Loucy (cell line): ENCODE measurements at regions not wholly inside any gene's neighbourhood (a gene's known extent, or its start where the extent isn't known, plus 50 kb on each side); places are given as distances from the start of the nearest gene placed in this dataset.

ENCODE experiments used
- H2AFZ ChIP-seq: fragments of 200-600 bp; sonication (generic); 2 replicates; pipeline ENCODE4 v1.6.0; 2016; ENCODE audit warnings: antibody characterized with exemption, mild to moderate bottlenecking, low read length, moderate library complexity
- H3F3A ChIP-seq: fragments of 200-600 bp; 2 replicates; pipeline ENCODE4 v1.6.0; 2016; ENCODE audit warnings: antibody characterized with exemption, low read depth, mild to moderate bottlenecking
- H3K27me3 ChIP-seq: fragments of 200-600 bp; sonication (generic); 2 replicates; pipeline ENCODE4 v1.6.1; 2014; ENCODE audit warnings: low read length, mild to moderate bottlenecking; ENCODE audit not compliant: insufficient read depth, poor library complexity, severe bottlenecking
- H3K36me3 ChIP-seq: fragments of 200-600 bp; sonication (generic); 2 replicates; pipeline ENCODE4 v1.6.1; 2016; ENCODE audit warnings: low read length; ENCODE audit not compliant: insufficient read depth
- H3K4me1 ChIP-seq: fragments of 200-600 bp; sonication (generic); 2 replicates; pipeline ENCODE4 v1.5.1; 2014; ENCODE audit warnings: low read length, mild to moderate bottlenecking; ENCODE audit not compliant: insufficient read depth, poor library complexity, severe bottlenecking
- H3K4me2 ChIP-seq: fragments of 200-600 bp; sonication (generic); 2 replicates; pipeline ENCODE4 v1.6.0; 2014; ENCODE audit warnings: antibody characterized with exemption, low read length, low read depth, mild to moderate bottlenecking; ENCODE audit not compliant: poor library complexity, severe bottlenecking
- H3K4me3 ChIP-seq: fragments of 200-600 bp; sonication (generic); 2 replicates; pipeline ENCODE4 v1.5.1; 2014; ENCODE audit warnings: low read length, mild to moderate bottlenecking, mixed read lengths; ENCODE audit not compliant: poor library complexity, severe bottlenecking
- H3K79me2 ChIP-seq: fragments of 200-600 bp; sonication (generic); 2 replicates; pipeline ENCODE4 v1.6.1; 2014; ENCODE audit warnings: low read length; ENCODE audit not compliant: insufficient read depth
- H3K9ac ChIP-seq: fragments of 200-600 bp; sonication (generic); 2 replicates; pipeline ENCODE4 v1.6.0; 2014; ENCODE audit warnings: mild to moderate bottlenecking, low read depth, low read length, moderate library complexity; ENCODE audit not compliant: poor library complexity, severe bottlenecking
- H3K9me2 ChIP-seq: fragments of 200-600 bp; sonication (generic); replicated peaks from 2 replicates; pipeline ENCODE4 v1.6.1; 2016; ENCODE audit warnings: low read depth, low read length, mixed read lengths
- H3K9me3 ChIP-seq: fragments of 200-600 bp; sonication (generic); 2 replicates; pipeline ENCODE4 v1.6.1; 2014; ENCODE audit warnings: mild to moderate bottlenecking, antibody characterized with exemption, low read length, low read depth; ENCODE audit not compliant: insufficient read depth
- H4K20me1 ChIP-seq: fragments of 200-600 bp; sonication (generic); 2 replicates; pipeline ENCODE4 v1.6.0; 2014; ENCODE audit warnings: antibody characterized with exemption, low read length, mild to moderate bottlenecking; ENCODE audit not compliant: insufficient read depth, poor library complexity, severe bottlenecking
- EZH2phosphoT487 ChIP-seq: fragments of 200-600 bp; IDR thresholded peaks from 2 replicates; pipeline ENCODE4 v1.6.1; 2018; ENCODE audit warnings: antibody characterized with exemption, mild to moderate bottlenecking, moderate library complexity, borderline replicate concordance
- TF ChIP-seq, protein P1 (sequence below): fragments of 200-600 bp; sonication (generic); conservative IDR thresholded peaks from 2 replicates; pipeline ENCODE4 v1.5.1; 2014; ENCODE audit warnings: mild to moderate bottlenecking, antibody characterized with exemption, low read length

DNA sequence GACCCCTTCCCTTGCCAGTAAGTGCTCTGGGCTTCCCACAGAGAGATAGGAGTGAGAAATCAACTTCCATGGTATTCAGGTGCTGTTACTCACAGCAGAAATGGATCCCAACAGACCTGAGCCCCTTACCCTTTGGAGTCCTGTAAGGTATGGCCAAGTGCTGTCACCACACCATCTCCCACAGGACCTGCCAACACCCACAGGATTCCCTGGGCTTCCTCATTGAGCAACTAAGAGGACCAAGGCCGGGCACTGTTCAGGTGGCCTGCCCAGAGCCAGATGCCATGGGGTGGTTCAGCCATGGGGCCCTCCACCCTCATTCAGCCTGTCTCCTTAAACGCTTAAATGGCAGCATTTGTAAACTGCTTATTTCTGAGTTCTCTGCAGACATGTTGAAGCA, 166.2 kb downstream of the TRIM43 start:
- Histone ChIP-seq H3K4me2 (no peak overlapping the region), H3K9me3 (no peaks in the 10 kb centered on the region), H3K27me3 (no peaks in the 10 kb centered on the region), H3K36me3 (no peaks in the 10 kb centered on the region), H2AFZ (no peak overlapping the region), H4K20me1 (no peaks in the 10 kb centered on the region), H3K79me2 (no peaks in the 10 kb centered on the region), H3K4me1 (no peaks in the 10 kb centered on the region), H3K4me3 (no peak overlapping the region), H3F3A (no peaks in the 10 kb centered on the region), H3K9me2 (no peaks in the 10 kb centered on the region), H3K9ac (no peak overlapping the region)
- TF ChIP-seq EZH2phosphoT487: no peak
- TF ChIP-seq, protein P1, sequence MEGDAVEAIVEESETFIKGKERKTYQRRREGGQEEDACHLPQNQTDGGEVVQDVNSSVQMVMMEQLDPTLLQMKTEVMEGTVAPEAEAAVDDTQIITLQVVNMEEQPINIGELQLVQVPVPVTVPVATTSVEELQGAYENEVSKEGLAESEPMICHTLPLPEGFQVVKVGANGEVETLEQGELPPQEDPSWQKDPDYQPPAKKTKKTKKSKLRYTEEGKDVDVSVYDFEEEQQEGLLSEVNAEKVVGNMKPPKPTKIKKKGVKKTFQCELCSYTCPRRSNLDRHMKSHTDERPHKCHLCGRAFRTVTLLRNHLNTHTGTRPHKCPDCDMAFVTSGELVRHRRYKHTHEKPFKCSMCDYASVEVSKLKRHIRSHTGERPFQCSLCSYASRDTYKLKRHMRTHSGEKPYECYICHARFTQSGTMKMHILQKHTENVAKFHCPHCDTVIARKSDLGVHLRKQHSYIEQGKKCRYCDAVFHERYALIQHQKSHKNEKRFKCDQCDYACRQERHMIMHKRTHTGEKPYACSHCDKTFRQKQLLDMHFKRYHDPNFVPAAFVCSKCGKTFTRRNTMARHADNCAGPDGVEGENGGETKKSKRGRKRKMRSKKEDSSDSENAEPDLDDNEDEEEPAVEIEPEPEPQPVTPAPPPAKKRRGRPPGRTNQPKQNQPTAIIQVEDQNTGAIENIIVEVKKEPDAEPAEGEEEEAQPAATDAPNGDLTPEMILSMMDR: no peak

DNA sequence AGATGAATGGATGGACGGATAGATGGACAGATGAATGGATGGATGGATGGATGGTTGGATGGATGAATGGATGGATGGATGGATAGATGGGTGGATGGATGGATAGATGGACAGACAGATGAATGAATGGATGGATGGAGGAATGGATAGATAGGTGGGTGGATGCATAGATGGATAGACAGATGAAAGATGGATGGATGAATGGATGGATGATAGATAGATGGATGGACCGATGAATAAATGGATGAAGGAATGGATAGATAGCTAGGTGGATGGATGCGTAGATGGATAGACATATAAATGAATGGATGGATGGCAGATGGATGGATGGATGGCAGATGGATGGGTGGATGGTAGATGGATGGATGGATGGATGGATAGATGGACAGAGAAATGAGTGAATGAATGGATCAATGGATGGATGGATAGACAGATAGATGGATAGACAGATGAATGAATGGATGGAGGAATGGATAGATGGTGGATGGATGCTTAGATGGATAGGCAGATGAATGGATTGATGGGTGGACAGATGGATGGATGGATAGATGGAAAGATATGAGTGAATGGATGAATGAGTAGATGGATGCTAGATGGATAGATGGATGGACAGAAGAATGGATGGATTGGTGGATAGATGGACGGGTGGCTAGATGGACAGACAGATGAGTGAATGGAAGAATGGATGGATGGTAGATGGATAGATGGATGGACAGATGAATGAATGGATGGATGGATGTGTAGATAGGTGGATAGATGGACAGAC, 167.9 kb downstream of the TRIM43 start:
- no peaks in the 10 kb centered on the region for H3K27me3 ChIP-seq
- TF ChIP-seq, protein P1: no peak
- no peak for TF ChIP-seq EZH2phosphoT487
- H3K9me2 ChIP-seq: no peaks in the 10 kb centered on the region
- H3K4me2 ChIP-seq: no peak overlapping the region
- H3F3A ChIP-seq: no peaks in the 10 kb centered on the region
- no peaks in the 10 kb centered on the region for H4K20me1 ChIP-seq
- H3K9ac ChIP-seq: no peak overlapping the region
- no peak overlapping the region for H2AFZ ChIP-seq
- H3K36me3 ChIP-seq: no peaks in the 10 kb centered on the region
- H3K79me2 ChIP-seq: no peaks in the 10 kb centered on the region
- no peaks in the 10 kb centered on the region for H3K4me1 ChIP-seq
- no peak overlapping the region for H3K4me3 ChIP-seq
- H3K9me3 ChIP-seq: no peaks in the 10 kb centered on the region

DNA sequence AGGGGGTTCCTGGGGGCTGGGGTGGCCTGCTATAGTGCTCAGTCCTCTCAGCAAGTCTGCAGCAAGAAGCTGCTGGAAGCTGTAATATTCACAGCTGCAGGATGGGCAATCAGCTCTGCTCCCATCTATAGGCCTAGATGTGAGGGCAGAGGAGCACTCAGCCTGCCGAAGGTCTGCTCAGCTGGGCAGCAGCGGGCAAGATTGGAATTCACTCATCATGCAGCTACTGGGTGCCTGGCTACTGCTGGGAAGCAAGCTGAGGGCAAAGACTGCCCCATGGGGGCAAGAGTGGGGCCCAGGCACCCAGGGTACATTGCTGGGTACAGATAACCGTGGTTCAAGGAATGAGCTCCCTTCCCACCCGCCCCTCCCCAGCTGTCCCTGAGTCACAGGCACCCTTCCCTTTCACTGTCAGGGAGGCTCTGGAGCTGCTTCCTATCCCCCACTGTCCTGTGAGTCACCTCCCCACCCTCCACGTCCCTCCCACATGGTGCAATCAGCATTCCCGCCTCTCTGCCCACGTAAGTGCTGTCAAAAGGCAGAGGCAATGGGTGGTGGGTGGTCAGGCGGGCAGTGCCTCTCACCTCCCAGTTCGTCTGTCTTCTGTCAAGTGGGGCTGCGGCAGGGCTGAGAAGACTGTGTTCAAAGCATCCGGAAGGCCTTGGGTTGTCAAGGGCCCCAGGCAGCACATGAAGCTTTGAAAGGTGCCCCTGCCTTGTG, 169.2 kb downstream of the TRIM43 start:
- H3K9me2 ChIP-seq: no peaks in the 10 kb centered on the region
- TF ChIP-seq, protein P1: no peak
- TF ChIP-seq EZH2phosphoT487: no peak
- H3K9ac ChIP-seq: no peak overlapping the region
- no peak overlapping the region for H2AFZ ChIP-seq
- no peaks in the 10 kb centered on the region for H3K9me3 ChIP-seq
- H3F3A ChIP-seq: no peaks in the 10 kb centered on the region
- no peaks in the 10 kb centered on the region for H3K36me3 ChIP-seq
- no peaks in the 10 kb centered on the region for H4K20me1 ChIP-seq
- H3K4me2 ChIP-seq: no peak overlapping the region
- H3K27me3 ChIP-seq: no peaks in the 10 kb centered on the region
- no peaks in the 10 kb centered on the region for H3K79me2 ChIP-seq
- H3K4me1 ChIP-seq: no peaks in the 10 kb centered on the region
- no peak overlapping the region for H3K4me3 ChIP-seq
